DMS114 treated with DMSO at 0.1 percent for 48 hours (cell line): ENCODE measurements at regions not wholly inside any gene's neighbourhood (a gene's known extent, or its start where the extent isn't known, plus 50 kb on each side); places are given as distances from the start of the nearest gene placed in this dataset.

ENCODE experiments used
- DNase-seq: peaks from one replicate; lab custom pipeline; 2025; ENCODE audit not compliant: unreplicated experiment; lab: John Stamatoyannopoulos, UW

DNA sequence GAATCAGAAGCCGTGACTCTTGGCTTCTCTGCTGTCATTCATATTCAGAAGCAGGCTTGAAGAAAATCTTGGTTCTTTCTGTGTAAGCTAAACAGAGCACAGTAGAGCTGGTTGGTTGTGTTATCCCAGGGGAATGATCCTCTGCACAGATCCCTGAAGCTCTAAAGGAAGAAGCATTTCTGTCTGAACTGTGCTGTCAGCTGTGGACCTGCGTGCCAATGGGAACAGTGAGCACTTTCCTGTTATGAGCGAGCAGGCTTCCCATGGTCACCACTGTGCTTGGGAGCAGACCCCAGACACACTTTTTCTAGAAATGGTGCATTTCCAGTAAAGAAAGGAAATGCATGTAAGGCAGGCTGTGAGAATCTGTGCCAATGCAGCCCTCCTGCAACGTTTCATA is 490.2 kb downstream of the EPM2A start:
- DNase-seq, result no peak

DNA sequence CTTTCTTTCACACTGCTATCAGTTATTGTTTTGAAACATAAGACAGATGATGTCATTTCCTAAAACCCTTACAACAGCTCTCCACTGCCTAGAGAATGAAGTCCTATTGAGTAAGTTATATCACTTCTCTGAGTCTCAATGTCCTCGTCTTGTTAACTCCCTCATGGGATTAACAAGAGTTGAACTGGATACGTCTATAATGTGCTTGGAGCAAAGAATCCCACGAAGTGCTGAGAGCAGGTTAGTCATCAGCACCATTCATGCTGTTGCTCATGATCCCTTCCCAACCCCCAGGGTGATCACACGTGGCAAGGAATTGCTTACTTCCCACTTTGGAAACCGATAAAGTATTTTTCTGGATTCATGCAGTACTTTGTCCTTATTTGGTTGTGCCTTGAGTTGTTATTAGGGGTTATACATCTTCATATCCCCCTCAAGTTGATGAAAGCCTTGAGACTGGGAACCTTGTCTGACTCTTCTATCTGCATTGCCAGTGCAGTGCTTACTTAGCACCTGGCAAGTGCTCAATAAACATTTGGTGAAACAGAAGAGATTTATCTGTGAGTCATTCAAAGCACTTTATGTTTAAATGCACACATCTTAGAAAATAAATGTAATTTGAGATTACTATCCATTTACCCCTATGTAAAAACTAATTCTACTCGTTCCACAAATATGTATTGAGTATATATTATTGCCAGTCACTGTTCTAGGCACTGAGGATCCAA is 487.5 kb downstream of the EPM2A start:
- no peak for DNase-seq

DNA sequence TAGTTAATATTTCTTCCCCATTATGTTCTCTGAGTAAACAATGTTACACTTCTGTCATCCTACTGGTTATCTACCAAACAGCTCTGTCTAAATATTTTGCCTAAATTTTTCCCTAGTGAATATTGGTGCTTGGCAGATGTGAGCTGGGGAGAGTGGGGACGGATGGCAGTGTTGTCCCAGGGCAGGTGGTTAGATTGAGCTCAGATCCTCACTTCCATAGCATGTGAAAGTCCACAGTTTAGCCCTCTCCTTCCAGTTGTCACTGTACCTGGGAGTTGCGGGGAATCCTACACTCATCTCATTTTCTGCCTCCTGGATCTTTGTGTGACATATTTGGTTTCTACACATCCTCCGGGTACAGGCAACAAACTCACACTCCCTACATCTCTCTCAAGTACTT is 484.9 kb downstream of the EPM2A start:
- DNase-seq, result no peak

DNA sequence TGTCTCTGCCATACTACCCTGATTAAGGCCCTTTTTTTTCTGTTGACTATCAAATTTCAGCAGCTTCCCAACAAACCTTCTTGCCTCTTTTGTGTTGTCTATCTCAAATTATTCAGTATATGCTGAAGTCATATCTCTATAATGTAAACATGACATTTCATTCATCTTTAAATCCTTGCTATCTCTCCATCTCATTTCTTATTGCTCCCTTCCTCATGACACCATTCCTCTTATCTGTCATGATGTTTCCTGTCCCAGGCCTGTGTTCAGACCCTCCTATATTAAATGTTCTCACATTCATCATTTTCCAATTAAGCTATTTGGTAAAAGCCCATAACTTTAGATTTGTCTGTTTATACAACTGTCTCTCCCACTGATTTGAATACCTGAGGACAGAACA is 482.6 kb downstream of the EPM2A start:
- no peak for DNase-seq

DNA sequence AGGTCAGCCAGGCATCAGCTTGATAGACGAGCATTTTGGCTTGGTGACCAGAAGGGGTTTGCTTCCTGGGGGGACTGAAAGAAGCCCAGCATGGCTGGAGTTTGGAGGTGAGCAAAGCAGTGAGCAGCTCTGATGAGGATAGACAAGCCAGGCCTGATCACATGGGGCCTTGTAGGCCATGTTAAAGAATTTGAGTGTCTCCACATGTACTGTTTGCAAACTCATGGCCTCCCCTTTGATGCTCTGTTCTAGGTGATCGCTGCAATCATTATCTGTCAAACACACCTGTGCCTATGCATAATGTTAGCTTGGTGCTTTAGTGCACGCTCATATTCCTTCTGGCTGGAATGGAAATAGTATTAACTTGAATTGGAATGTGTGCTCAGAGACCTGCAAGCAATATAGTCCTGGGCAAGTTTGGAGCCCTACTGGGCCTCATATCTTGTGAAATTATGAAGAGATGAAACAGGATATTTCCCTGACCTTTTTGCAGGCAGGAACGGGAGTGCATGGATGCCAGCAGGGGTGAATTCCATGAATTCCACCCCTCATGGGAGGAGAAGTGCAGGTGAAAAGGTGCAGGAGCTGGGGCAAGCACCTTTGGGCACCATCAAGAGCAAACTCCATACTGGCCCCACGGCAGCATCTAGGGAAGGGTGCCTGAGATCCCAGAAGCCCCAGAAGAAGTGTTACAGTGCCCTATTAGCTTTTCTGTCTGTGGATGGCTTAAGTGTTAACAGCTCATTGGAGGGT is 480.5 kb downstream of the EPM2A start:
- DNase-seq, result no peak

DNA sequence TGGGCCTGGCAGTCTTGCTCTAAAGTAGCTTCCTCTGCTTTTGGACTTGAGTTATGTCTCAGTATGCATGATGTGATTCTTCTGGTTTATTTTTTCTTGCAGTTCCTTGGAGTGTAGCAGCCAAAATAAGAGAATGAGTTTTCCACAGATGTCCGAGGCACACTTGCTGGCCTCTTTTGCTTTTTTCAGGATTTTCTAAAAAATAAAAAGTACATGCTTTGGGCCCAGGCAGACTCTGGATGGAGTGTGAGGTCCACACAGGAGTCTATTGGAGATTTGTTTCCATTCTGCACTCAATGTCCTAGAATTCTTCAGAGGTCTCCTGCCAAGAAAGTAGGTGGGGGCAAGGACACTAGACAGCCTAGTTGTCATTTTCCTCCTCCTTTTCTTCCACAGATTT is 477.6 kb downstream of the EPM2A start:
- DNase-seq, result no peak

DNA sequence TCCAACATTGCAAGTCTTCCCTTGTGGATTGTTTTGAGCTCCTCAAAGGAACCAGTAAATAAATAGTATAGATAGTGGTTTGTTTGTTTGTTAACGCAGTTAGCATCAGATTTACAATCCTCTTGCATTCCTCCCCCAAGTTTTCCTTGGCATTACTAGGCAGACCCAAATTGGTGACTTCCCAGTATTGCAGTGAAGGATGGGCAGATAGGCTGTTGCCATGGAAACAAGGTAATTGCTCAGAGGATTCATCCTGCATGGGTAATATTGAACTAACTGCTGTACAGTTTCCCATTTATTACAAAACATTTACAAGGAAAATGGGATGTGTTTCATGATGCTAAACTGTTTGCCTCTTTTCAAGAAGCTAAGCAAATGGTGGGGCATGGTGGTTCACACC is 477.2 kb downstream of the EPM2A start:
- no peak for DNase-seq

DNA sequence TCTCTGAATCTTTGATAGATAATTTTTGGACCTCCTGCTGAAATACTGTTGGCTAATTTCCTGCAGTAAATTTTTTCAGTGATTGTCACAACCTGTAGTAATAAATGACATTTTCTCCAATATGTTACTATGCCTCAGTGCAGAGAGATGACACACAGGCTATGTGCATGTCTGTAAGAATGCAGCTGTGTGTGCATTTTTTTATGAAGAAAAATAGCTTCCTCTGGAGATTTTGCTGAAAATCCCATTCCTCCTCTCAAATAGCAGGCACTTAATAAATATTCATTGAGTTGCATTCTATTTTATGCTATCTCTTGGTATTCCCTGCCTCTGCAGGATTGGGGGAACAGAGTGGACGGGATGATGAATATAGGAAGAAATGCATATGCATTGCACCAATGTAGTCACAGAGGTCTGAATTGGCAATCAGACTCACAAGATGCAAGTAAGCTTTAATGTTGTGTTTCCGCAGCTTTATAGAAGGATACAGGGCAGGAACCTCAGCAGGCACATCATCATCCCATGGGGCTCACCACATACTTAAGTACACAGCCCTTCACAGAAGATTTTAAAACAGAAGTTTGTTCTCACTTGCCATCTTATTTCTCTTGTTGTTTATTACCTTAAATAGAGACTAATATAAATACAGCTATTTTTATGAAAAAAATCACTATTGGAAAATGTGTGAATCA is 474.7 kb downstream of the EPM2A start:
- DNase-seq, result no peak

DNA sequence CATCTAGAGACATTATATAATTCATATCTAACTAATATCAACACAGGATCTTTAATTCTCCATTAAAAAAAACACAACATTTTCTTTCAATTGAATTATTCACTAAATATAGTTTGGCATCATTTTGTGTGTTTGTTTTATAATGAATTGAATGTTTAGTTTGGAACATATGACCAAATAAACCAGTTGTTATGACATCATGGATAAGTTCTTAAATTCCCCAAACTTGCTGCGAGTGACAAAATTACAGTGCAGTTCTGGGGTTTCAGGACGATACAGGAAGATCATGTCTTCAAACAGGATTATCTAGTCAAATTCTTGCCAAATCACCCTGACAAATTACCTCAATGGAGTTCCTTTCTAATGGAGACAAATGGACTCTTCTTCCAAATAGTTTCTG is 473.6 kb downstream of the EPM2A start:
- DNase-seq, result no peak

DNA sequence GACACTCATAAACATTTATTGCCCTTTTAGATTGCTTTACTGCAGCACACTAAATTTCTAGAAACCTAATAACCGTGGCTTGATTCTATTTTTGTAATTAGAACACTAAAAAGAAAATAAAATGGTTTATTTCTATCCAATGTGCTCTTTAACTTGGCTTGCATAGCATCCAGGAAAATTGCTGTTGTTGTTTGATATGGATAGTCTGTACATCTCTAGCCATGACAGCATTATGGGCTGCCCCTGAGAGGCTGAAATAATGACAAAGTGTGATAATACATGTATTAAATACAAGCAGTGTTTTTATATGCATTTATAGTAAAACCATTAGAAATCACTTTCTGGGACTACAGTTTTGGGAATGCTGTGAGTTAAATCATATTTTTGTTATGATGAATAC is 472.5 kb downstream of the EPM2A start:
- DNase-seq, result no peak

DNA sequence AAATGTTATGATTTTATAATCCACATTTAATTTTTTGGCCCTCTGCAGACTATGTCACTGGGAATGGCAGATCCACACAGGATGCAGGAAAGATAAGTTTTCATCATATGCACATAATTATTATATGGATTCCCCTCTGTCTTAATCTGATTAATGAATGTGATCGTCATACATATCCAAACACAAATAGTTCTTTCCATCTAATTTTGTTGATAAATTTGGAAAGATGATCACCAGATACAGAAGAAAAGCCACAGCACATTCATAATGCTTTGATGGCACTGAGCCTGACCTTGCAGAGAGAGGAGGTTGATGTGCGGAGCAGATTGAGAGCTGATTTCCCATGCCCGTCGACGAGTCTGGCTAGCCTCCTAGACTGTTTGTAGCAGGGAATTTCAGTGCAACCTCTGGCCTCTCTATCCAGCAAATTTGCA is 471.5 kb downstream of the EPM2A start:
- DNase-seq, result no peak

DNA sequence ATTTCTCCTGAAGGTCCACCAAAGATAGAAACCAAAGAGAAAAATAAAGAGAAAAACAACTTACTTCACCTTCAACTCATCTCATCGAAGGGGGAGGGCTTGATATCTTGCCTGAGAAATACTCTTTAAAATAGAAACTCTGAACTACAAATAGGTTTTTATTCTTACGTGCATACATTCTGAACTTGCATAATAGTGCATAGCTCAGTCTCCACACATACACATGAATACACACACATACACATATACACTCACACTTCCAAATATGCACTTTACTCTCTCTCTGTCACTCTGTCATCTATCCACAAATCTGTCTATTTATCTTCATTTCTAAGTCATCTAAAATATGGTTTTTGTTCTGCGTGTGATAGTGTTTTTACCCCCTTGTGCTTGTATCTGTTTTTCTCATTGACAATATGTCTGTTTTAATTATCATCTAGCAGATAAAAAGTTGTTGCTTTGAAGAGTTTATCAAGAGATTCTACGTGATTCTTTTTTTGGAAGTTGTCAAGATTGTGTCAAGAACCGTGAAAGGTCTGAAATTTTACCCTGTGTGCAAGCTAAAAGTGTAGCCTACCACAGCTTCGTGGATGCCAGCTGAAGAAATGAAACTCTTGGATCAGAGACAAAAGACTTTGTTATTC is 468.8 kb downstream of the EPM2A start:
- DNase-seq, result no peak

DNA sequence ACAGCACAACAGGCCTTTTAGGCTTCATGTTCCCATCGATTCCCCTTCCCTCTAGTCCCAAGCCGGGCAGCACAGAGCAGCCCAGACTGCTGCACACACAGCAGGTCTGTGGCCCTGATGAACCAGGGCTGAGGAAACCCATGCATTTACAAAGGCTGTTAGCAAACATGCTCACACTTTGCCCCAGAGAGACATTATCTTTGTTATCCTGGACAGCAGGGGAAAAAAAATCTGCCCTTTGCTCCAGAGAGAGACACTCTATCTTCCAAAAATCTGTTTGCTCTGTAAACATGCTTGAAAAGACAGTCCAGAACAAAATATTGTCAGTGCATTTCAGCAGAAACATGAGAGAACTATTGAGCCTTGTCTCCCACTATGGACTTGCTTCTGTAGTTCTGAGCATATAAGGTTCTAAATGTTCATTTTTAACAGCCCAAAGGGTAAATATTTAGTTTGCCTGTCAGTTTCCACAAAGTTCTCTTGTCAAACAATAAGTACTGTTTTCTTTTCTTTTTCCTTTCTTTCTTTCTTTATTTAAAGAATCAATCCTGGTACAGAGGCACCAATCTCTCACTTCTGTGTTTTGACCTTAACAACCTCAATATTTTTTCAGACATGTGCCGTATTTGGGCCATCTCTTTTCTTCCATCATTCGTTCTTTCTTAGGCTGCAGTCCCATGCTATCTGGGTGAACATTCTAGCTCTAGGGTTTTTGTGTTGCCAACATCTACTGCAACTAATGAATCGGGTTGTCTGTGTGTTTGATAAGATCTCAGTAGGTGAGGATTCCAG is 468.0 kb downstream of the EPM2A start:
- no peak for DNase-seq

DNA sequence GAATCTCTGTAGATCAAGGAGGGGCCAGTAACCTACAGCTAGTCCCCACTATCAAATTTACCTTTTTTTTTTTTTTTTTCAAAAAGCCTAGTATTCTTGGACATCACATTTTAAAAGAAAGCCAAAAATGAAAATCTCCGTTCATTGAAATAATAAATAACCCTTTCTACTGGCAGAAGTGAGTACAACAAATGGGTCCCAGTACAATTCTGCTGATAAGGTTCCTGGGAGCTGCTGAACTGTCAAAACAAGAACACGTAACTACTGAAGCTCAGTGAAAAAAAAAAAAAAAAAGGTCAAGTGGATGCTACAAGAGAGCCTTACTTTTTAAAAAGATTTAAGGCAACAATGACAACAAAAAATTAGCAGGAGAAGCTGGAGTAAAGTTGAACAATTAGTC is 464.9 kb downstream of the EPM2A start:
- DNase-seq, result no peak

DNA sequence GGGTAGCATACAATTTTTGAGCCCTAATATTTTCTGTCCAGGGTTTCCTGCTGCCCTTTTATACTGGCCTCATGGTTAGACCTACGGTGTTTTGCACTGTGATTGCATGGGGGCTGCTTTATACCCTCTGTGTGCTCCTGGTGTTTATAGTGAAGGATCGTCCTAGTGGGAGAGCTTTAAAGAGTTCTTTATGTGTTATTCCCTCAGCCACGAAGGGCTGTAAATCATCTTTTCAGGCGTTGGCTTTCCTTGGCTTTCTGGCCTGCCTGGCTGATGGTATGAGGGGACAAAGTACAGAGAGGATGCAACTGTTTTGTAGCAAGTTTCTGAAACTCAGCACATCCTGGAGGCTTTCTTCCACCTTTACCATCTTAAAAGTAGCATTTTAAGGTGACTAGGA is 464.3 kb downstream of the EPM2A start:
- DNase-seq, result no peak

DNA sequence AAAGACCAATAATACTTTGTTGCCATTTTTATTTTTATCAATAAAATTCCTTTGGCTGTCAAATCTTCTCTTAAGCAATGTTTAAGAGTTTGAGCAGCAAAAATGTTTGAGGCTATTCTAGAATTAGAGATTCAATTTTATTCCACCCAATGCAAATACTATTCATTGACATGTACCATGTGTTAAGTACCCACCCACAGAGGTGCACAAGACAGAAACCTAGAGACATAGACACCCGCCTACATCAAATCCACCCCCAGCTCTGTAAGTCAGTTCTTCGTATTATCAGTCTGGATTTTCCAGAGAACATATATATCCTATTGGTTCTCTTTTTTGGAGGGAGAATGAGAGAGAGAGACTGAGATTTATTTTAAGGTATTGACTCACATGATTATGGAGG is 463.7 kb downstream of the EPM2A start:
- no peak for DNase-seq

DNA sequence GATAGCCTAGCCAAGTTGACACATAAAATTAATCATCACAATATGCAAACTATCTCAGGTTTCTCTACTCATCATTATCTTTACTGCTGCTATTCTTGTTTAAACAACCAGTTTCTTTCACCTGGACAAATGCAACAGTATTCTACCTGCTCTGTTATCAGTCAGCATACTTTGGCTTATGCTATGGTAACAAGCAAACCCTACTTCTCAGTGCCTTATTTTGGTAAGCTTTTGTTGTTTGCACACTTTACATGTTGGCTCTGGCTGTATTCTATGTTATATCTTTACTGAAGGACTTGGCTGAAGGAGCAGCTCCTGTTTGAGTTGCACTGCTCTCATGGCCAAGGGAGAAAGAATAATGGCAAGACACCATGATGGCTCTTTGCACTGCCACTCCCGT is 463.1 kb downstream of the EPM2A start:
- no peak for DNase-seq

DNA sequence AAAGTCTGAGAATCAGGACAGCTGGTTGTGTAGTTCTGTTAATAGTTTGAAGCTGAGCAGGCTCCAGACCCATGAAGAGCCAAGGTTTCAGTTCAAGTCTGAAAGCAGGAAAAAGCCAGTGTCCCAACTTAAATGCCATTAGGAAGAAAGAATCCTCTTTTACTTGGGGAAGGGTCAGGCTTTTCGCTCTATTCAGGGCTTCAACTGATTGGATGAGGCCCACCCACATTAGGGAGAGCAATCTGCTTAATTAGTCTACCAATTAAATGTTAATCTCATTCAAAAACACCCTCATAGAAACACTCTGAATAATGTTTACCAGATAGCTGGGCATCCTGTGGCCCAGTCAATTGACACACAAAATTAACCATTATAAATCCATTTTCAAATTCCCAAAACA is 462.2 kb downstream of the EPM2A start:
- no peak for DNase-seq

DNA sequence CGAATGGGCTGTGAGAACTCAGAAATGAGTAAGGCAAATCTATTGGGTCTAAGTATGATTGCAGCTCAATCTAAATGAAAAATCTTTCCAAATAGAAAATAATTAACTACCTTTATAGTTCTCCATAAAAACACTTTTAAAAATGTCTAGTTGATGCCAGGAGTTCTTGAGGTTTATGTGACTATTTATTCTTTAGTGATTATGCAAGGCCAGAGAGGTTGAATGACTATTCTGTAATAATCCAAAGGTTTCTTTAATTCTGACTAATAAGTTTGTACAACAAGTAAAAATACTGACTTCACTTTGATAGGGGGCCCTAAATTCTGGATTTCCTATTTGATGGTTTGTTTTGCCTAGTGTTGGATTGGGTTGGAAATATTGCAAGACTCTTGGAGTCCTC is 461.2 kb downstream of the EPM2A start:
- no peak for DNase-seq

DNA sequence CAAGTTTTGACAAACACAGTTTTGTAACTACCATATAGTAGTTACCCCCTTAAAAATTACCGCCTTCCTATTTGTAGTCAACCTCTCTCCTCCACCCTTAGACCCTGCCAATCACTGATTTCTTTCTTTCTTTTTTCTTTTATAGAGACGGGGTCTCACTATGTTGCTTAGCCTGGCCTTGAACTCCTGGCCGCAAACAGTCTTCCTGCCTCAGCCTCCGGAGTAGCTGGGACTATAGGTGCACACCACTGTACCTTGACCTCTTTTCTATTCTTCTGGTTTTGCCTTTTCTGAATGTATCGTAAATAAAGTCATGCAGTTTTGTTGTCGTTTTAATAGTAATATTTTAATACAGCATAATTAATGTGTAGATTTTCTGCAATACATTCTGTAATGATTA is 460.3 kb downstream of the EPM2A start:
- DNase-seq, result no peak

DNA sequence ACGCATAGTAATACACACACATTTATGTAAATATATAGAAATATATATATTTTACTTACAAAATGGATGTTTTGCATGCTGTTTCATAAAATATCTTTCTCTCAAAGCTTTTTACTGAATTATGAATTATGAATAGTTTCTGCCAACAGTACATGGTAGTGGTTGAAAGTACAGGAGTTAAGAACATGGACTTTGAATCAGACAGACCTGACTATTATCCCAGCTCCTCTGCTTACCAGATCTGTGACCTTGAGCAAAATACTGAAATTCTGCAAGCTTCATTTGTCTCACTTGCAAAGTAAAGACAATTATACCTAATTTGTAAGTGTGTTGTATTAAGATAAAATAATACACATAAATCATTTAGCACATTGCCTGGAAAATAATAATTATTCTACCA is 459.5 kb downstream of the EPM2A start:
- DNase-seq, result no peak
